NCI-H1694 (cell line): ENCODE measurements at regions not wholly inside any gene's neighbourhood (a gene's known extent, or its start where the extent isn't known, plus 50 kb on each side); places are given as distances from the start of the nearest gene placed in this dataset.

ENCODE experiments used
- DNase-seq: peaks from one replicate; lab custom pipeline; 2025; lab: John Stamatoyannopoulos, UW

DNA sequence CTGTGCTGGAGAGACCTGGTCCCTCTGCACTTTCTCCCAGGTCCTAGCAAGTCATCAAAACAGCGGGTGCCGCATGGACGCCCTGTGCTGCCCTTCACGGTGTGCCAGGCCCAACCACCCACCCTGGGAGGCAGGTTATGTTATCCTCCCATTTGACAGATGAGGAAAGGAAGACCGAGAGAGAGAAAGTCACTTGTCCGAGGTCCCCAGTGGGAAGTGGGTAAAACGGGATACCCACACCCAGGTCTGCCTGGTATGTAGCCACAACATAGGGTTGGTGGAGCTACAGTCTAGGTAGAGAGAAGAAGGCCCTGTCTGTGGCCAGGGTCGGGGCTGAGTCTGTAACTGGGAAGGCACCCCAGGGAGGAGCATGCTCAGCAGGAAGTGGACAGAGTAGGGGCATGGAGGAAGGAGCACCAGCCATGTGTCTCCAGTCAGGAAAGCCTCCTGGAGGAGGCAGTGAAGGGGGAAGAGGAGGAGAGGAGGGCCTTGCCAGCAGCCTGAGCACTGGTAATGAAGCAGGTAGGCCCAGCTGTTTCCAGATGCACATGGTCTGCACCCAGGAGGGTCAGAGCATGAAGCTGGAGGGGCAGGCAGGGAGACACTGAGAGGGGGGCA, 98.4 kb downstream of the ZFP36L2 start:
- DNase-seq = no peak

- DNase-seq = no peak
These were observed 99.0 kb downstream of the ZFP36L2 start for GRCh38 chr2:43127208-43127940.

DNA sequence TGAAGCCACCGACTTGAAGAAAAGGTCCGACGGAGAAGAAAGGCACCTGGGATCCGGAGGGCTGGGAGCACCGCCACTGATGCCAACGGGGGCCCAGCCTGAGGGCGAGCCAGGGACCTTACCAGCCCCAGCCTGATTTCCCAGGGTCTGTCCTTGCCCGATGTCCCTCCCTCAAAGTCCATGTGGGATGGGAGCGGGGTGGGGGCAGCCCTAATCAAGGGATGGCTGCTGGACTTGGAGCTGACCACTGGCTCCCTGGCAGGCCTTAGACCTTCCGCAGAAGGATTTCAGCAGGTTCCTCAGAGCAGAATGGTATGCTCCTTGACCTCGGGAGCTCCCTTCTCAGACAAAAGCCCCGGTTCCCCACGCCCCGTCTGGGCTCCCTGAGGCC, 99.6 kb downstream of the ZFP36L2 start:
- DNase-seq = no peak

DNA sequence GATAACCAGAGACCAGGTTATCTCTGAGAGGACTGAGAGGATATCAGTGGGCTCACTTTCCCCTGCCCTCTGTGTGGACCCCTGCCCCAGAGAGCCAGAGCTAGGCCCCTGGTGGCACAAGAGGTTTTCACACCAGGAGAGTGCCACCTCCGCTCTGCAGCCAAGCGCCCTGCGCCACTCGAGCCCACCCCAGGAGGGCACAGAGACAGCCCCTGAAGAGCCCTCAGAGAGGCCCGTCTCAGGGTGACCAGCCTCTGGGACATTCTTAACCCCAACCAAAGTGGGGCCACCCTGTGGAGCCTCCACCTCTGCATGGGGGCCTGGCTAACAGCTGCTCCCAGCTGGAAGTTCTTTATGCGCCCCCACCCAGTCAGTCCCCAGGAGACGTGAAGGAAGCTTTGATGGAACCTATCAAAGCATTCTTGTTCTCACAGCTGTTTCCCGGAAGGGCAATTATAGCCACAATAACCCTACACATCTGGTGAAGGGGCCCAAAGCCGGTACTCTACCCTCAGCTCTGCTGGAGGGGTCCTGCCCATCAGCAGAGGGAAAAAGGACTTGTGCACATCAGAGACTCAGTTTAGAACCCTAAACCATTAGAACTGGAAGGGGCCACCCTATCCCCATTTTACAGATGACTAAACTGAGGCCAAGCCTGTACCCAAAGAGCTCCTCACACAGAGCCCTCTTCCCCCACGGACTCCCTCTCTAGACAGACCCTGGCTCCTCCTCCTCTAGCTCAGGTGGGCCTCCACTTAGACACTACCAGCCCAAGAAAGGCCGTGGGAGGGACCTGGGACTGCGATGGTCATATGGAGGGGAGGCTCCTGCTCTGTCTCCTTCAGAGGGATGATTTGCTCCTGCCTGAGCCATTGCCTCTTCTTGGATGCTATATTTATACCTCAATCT, 101.1 kb downstream of the ZFP36L2 start:
- DNase-seq = no peak

- DNase-seq = no peak
These were observed 101.7 kb downstream of the ZFP36L2 start for GRCh38 chr2:43124687-43125057.

DNA sequence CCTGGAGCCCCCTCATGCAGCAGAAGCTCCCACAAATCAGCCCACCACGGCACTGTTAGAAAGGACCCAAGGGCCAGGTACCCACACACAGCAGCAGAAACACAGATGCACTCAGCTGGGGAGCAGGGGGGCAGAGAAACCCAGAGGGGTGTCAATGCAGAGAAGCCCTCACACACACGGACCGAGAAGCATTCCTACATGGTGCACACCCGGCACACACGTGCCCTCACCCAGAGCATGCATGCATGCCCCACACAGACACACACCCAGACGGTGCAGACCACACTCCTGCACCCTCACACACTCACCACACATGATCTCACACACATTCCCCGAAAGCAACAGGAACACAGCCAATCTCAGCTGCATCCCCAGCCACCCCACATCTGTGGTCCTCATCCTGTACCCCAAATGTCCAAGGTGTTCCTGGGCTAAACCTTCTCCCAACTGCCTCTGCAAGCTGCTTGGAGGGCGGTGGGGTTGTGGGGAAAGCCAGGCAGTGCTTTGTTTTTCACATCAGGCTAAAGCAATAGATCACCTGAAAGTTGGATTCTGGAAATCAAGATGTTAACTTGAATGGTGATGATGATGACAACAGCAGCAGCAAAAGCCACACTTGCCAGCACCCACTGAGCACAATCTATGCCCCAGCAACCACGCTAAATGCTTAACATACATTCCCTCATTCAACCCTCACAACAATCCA, 102.3 kb downstream of the ZFP36L2 start:
- no peak for DNase-seq

- DNase-seq = no peak
These were observed 102.9 kb downstream of the ZFP36L2 start for GRCh38 chr2:43123486-43123885.

GRCh38 chr2:43123028-43123427, 103.4 kb downstream of the ZFP36L2 start:
- no peak for DNase-seq

DNA sequence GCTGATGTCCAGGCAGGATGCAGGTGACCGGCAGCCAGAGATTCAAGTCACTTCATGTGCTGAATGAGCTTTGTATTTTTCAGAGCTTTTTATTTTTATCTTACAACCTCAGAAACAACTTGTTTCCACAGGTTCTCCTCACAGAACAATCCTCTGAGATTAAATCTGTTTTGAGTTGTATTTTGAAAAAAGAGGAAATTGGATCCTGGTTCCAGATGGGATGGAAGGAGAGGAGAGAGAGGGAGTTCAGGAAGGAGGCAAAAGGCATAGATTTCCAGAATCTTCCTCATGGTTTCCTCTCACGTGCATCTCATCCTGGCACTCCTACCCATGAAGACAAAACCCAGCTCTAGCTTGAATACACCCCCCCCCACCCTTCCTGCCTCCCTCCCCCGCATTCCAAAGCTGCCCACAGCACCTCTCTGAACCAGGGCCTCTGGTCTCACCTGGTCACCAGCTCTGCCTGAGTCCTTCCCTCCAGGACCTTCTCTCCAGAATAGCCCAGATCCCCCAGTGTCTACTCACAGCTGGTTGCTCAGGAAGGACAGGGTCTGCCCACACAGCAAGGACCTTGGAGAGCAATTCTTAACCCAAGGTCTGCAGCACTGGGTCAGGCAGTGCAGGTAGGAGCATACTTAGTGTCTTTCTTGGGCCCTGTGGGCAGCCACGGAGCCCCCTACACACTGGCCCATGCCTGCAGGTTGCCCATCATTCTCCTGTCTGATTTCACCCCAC, 104.7 kb downstream of the ZFP36L2 start:
- no peak for DNase-seq

DNA sequence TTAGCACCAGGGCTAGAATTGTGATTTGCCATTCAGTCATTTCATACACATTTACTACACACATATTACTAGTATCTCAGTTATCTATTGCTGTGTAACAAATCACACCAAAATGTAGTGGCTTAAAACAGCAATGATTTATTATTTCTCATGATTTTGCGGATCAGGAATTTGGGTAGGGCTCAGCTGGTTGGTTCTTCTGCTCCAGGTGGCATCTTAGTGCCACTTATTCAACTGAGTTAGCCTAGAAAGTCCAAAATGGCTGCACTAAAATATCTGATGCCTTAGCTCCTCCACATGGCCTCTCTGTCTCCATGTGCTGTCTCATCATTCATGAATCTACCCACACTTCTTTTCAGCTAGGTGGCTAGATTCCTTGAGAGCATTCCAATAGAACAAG, 107.1 kb downstream of the ZFP36L2 start:
- DNase-seq = no peak

DNA sequence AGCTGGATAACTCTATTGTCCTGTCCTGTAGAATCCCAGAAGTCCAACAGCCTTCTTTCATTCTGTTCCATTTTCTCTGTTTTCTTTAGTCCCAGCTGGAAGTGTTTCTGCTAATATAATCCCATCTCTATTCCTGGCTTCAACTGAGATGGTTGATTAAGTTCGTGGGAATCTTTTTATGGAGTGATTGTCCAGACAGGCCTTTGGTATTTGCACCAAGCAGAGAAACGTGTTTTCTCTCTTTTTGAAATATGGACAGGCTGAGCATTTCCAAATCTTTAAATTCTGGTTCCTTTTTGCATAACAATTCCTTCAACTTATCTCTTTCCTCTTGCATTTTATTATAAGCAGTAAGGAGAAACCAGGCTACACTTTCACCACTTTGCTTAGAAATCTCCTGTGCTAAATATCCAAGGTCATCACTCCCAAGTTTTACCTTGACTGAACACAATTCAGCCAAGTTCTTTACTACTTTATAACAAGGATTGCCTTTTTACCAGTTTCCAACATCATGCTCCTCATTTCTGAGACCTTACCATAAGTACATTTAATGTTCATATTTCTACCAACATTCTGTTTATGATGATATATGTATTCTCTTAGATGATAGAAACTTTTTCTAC, 108.8 kb downstream of the ZFP36L2 start:
- no peak for DNase-seq

GRCh38 chr2:43116988-43117387, 109.4 kb downstream of the ZFP36L2 start:
- no peak for DNase-seq

DNA sequence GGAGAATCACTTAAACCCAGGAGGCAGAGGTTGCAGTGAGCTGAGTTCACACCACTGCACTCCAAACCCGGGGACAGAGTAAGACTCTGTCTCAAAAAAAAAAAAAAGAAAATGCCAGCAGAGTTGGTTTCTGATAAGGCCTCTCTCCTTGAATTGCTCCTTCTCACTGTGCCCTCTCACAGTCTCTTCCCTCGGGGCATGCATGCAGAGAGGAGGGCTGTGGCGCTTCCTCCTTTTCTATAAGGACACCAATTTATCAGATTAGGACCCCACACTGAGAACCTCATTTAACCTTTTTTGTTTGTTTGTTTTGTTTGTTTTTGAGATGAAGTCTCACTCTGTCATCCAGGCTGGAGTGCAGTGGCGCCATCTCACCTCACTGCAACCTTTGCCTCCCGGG, 110.5 kb downstream of the ZFP36L2 start:
- no peak for DNase-seq

DNA sequence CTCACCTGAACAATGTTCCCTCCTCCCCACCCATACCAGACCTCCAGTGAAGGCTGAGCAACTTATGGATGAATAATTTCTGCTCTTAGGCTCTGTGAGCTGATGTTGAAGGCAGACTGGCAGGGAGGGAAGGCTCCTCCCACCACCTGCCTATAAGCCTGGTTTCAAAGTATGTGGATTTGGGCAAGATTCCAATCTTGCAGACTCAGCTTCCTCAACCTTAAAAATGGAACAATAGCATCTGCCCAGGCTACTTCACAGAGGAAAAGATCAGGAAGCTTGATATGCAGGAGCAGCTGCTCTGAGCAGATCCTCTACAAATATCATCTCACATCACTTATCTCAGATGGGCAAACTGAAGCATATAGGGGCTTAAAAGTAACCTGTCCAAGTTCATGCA, 112.2 kb downstream of the ZFP36L2 start:
- no peak for DNase-seq

DNA sequence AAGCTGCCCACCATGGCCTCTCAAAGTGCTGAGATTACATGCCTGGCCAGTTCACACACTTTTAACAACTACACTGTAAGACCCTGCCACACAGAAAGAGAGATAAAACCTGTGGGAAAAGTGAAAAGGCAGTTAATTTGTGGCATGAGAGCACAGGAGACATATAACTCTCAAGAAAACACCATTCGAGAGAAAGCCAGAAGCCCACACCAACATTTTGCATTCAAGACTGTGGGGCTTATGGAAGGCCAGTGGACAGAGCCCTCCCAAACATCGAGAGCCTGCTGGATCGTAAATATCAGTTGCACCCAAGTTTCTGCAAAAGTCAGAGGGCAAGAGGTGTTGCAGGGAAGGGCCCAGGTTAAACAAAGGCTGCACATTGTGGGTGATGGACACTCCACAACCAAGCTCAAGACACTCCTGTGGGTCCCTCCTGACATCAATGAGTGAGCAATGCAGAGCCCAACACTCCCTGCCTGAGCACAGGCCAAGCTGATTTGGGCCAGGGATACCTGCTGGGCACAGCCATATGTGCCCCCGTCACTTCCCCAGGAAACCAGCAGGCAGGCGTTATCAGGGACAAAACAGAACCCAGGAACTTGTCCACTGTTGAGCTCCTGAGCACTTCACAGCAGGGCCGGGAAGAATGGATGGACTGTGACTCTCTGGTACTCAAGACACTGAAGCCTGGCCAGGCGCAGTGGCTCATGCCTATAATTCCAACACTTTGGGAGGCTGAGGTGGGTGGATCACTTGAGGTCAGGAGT, 114.4 kb downstream of the ZFP36L2 start:
- DNase-seq = no peak

DNA sequence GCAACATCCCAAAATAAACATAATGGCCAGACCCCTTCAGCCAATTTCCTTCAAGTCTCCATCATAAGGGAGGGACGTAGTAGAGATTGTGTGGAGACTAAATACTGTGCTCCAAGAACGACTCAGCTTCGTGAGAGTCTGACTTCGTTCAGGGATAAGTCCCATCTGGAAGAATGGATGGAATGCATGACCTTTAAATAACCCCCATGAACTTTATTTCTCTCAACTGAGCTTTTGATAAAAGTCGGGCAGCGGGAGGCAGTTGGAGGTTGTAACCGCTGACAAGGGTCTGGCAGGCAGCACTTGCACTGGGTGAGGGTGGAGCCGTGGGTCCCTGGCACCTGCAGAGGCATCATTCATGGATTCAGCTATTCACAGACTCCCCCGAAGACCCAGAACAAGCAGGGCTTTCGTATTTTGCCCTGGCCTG, 115.9 kb downstream of the ZFP36L2 start:
- no peak for DNase-seq

DNA sequence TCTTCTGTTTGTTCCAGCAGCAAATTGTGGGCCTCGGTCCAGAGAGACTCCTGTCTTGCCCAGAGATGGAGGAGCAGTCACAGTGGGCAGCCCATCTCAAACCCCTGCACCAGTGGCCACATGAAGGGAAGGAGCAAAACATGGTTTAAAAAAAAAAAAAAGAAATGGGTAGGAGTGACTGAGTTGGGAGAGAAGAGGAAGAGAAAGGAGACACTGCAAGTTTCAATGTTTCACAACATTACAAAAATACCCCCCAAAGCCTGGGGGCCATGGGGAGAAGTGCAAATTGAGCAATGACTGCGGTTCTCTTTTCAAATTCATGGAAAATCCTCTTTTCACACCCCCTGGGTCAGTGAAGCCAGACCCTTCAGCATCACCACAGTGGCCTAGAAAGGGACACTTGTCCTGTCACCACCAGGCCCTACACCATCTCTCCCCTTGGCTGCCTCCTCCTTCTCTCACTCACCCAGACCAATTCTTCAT, 117.1 kb downstream of the ZFP36L2 start:
- no peak for DNase-seq

DNA sequence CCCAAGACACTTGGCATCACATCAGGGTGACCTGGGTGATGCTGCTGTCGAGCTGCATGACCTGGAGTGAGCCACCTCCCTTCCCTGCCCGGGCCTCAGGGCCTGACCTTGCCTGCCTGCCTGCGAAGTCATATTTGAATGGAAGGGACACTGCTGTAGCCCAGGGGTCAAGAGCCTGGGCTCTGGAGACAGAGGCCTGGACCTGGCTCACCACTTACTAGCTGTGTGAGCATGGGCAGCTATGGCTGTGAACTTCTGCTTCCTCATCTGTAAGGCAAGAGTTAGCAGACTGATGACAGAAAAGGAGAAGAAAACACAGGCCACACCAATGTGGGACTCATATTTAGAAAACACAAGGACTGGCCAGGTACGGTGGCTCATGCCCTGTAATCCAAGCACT, 118.7 kb downstream of the ZFP36L2 start:
- DNase-seq = no peak

GRCh38 chr2:43106559-43107527, 119.6 kb downstream of the ZFP36L2 start:
- no peak for DNase-seq
